ENCODE measurements at regions not wholly inside any gene's neighbourhood (a gene's known extent, or its start where the extent isn't known, plus 50 kb on each side); places are given as distances from the start of the nearest gene placed in this dataset.

- H3K9me3 ChIP-seq = peaks cover 0 to 22% (median 8%) of the 10 kb centered on the region in 4 donors
- H3K27ac ChIP-seq = no peak overlapping the region
- no peaks in the 10 kb centered on the region for H3K4me1 ChIP-seq
- TF ChIP-seq POLR2AphosphoS5 (IDR thresholded peaks at IDR 0.05) (no peak), POLR2A (IDR thresholded peaks at IDR 0.05) (no peak), CTCF (IDR thresholded peaks at IDR 0.05) (no peak), EP300 (IDR thresholded peaks at IDR 0.05) (no peak)
- 19 to 35% (median 34%) methylated on average over 2 of the region's 2 CpGs for WGBS, 5 donors
- peaks cover 0 to 12% (median 0%) of the 10 kb centered on the region in 3 donors for H3K27me3 ChIP-seq
- no peak overlapping the region for H3K4me3 ChIP-seq
- DNase-seq = no peak
- no peaks in the 10 kb centered on the region for H3K36me3 ChIP-seq
- intact Hi-C loops (cut with DNase I; ENCODE audit: low total_unique reads) = no loop called here
These were observed 80.0 kb upstream of the LYZL1 start for GRCh38 chr10:29208845-29209244.

DNA sequence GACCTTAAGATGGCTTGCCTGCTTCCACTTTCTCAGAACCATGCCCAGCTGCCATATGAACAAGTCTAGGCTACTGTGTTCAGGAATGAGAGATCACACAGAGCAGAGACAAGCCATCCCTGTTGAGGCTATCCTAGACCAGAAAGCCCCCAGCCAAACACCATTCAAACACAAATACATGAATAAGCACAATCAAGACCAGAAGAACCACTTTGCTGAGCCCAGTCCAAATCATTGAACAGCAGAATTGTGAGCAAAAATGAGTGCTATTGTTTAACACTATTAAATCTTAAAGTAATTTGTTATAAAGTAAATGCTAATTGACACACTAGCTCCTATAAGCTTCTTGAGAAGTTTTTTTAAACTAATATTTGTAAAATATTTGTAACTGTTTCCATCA, 79.0 kb upstream of the LYZL1 start:
- no peak overlapping the region for H3K4me3 ChIP-seq
- H3K36me3 ChIP-seq = no peaks in the 10 kb centered on the region
- no peak for DNase-seq
- H3K27me3 ChIP-seq = peaks cover 0 to 12% (median 0%) of the 10 kb centered on the region in 3 donors
- no peak for TF ChIP-seq POLR2A (IDR thresholded peaks at IDR 0.05)
- H3K9me3 ChIP-seq = peaks cover 0 to 22% (median 8%) of the 10 kb centered on the region in 4 donors
- H3K4me1 ChIP-seq = no peaks in the 10 kb centered on the region
- intact Hi-C loops (cut with DNase I; ENCODE audit: low total_unique reads) = no loop called here
- no peak overlapping the region for H3K27ac ChIP-seq

- peaks cover 0 to 17% (median 0%) of the 10 kb centered on the region in 3 donors for H3K27me3 ChIP-seq
- WGBS, 5 donors = 33 to 74% (median 60%) methylated on average over 2 of the region's 2 CpGs
- no peaks in the 10 kb centered on the region for H3K36me3 ChIP-seq
- no peak for DNase-seq
- TF ChIP-seq POLR2A (IDR thresholded peaks at IDR 0.05) (no peak), CTCF (IDR thresholded peaks at IDR 0.05) (no peak), POLR2AphosphoS5 (IDR thresholded peaks at IDR 0.05) (no peak), EP300 (IDR thresholded peaks at IDR 0.05) (no peak)
- no peak overlapping the region for H3K4me3 ChIP-seq
- H3K9me3 ChIP-seq = peaks cover 0 to 22% (median 8%) of the 10 kb centered on the region in 4 donors
- intact Hi-C loops (cut with DNase I; ENCODE audit: low total_unique reads) = no loop called here
- no peak overlapping the region for H3K27ac ChIP-seq
- no peaks in the 10 kb centered on the region for H3K4me1 ChIP-seq
These were observed 78.5 kb upstream of the LYZL1 start for GRCh38 chr10:29210266-29210868.

GRCh38 chr10:29212597-29212996, 76.3 kb upstream of the LYZL1 start:
- WGBS, 5 donors = 69 to 78% (median 73%) methylated on average over 3 of the region's 3 CpGs
- Histone ChIP-seq H3K27me3 (peaks cover 0 to 5% (median 0%) of the 10 kb centered on the region in 3 donors), H3K4me1 (no peaks in the 10 kb centered on the region), H3K36me3 (no peaks in the 10 kb centered on the region), H3K4me3 (no peak overlapping the region), H3K27ac (no peak overlapping the region), H3K9me3 (peaks cover 0 to 22% (median 8%) of the 10 kb centered on the region in 4 donors)
- no peak for TF ChIP-seq CTCF (IDR thresholded peaks at IDR 0.05)
- no peak for TF ChIP-seq POLR2A (IDR thresholded peaks at IDR 0.05)
- TF ChIP-seq EP300 (IDR thresholded peaks at IDR 0.05) = no peak
- TF ChIP-seq POLR2AphosphoS5 (IDR thresholded peaks at IDR 0.05) = no peak
- intact Hi-C loops (cut with DNase I; ENCODE audit: low total_unique reads) = no loop called here
- no peak for DNase-seq

DNA sequence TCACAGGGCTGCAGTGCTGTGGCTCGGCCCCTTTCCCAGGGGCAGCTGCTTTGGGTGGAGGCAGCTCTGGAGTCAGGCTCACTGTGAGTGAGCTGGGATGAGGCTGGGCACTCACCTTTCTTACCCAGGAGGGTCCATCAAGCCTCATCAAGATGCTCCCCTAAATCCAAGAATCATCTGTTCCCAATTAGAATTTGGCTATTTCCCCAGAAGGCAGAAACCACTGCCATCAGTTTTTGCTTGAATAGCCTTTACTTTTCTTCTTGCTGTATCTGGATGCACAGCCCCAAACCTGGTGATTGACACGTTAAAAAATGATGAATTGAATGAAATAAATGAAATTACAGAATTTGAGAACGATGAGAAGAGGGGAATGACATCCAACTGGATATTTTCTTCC, 74.3 kb upstream of the LYZL1 start:
- intact Hi-C loops (cut with DNase I; ENCODE audit: low total_unique reads) = no loop called here
- no peak for TF ChIP-seq POLR2A (IDR thresholded peaks at IDR 0.05)
- no peak for TF ChIP-seq POLR2AphosphoS5 (IDR thresholded peaks at IDR 0.05)
- no peak for TF ChIP-seq EP300 (IDR thresholded peaks at IDR 0.05)
- no peak for TF ChIP-seq CTCF (IDR thresholded peaks at IDR 0.05)
- no peaks in the 10 kb centered on the region for H3K36me3 ChIP-seq
- H3K9me3 ChIP-seq = peaks cover 0 to 17% (median 4%) of the 10 kb centered on the region in 4 donors
- no peaks in the 10 kb centered on the region for H3K4me1 ChIP-seq
- no peak for DNase-seq
- no peak overlapping the region for H3K4me3 ChIP-seq
- peaks cover 0 to 8% (median 0%) of the 10 kb centered on the region in 3 donors for H3K27me3 ChIP-seq
- H3K27ac ChIP-seq = no peak overlapping the region
- WGBS, 5 donors = 74 to 88% (median 86%) methylated on average over 3 of the region's 3 CpGs

All from stomach (tissue), 8 donors.